ENCODE measurements at regions not wholly inside any gene's neighbourhood (a gene's known extent, or its start where the extent isn't known, plus 50 kb on each side); places are given as distances from the start of the nearest gene placed in this dataset.
A peak's percentile ranks its signal among the peaks of the same experiment; 100 is the strongest.

GRCh38 chr9:113754739-113755138 is 121.4 kb upstream of the ZNF618 start:
- Histone ChIP-seq H3K27ac (ENCODE audit: insufficient read depth, low read length) (no peak overlapping the region), H4K20me1 (ENCODE audit: control insufficient read depth, extremely low read depth, insufficient read depth, low read length) (no peaks in the 10 kb centered on the region), H3K36me3 (ENCODE audit: control insufficient read depth, insufficient read depth, low read length) (no peaks in the 10 kb centered on the region), H3K9ac (ENCODE audit: insufficient read depth, low read length) (no peak overlapping the region), H3K27me3 (ENCODE audit: control insufficient read depth, insufficient read depth, low read length) (peaks cover 13% of the 10 kb centered on the region), H2AFZ (ENCODE audit: low read length) (no peak overlapping the region), H3K4me3 (replicated peaks in 1 of 4; ENCODE audit: control extremely low read depth in 1 of 4, insufficient read depth in 1 of 4, low read depth in 3 of 4, low read length in 4 of 4) (no peak overlapping the region), H3K79me2 (ENCODE audit: control insufficient read depth, insufficient read depth, low read length) (no peaks in the 10 kb centered on the region), H3K4me2 (ENCODE audit: extremely low read depth, insufficient read depth, low read length) (no peak overlapping the region), H3K4me1 (ENCODE audit: control insufficient read depth, extremely low read depth, insufficient read depth, low read length) (no peaks in the 10 kb centered on the region), H3K9me3 (ENCODE audit: control insufficient read depth, insufficient read depth, low read depth, low read length) (no peaks in the 10 kb centered on the region)
- TF ChIP-seq EZH2 (IDR thresholded peaks at IDR 0.05; ENCODE audit: low read length, missing control alignments) (no peak), CTCF (conservative IDR thresholded peaks at IDR 0.05 in 1 of 2, IDR thresholded peaks at IDR 0.05 in 1 of 2; ENCODE audit: low read depth in 1 of 2, low read length in 2 of 2) (no peak)
- DNase-seq (ENCODE audit: low read depth in 2 of 2): no peak

DNA sequence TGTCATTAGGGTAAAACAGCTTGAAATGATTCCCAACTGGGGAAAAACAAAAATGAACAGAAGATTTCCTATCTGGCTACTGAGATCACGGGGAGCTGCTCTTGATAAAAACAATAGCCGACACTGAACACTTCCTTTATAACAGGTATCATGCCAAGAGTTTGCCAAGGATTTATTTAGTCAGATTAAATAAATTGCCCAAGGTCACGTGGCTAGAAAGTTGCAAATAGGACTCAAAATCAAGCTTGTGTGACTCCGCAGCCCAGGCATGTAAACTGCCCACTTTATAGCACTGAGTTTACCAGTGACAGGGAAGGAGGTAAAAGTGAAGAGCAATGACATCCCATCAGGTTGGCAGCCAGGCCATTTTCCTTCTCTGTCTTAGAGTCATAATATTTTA is 120.7 kb upstream of the ZNF618 start:
- no peaks in the 10 kb centered on the region for H3K9me3 ChIP-seq (ENCODE audit: control insufficient read depth, insufficient read depth, low read depth, low read length)
- H3K36me3 ChIP-seq (ENCODE audit: control insufficient read depth, insufficient read depth, low read length): no peaks in the 10 kb centered on the region
- H3K9ac ChIP-seq (ENCODE audit: insufficient read depth, low read length): no peak overlapping the region
- H2AFZ ChIP-seq (ENCODE audit: low read length): no peak overlapping the region
- no peak for DNase-seq (ENCODE audit: low read depth in 2 of 2)
- H3K79me2 ChIP-seq (ENCODE audit: control insufficient read depth, insufficient read depth, low read length): no peaks in the 10 kb centered on the region
- H3K4me2 ChIP-seq (ENCODE audit: extremely low read depth, insufficient read depth, low read length): no peak overlapping the region
- H3K27me3 ChIP-seq (ENCODE audit: control insufficient read depth, insufficient read depth, low read length): peaks cover 13% of the 10 kb centered on the region
- no peak overlapping the region for H3K27ac ChIP-seq (ENCODE audit: insufficient read depth, low read length)
- no peaks in the 10 kb centered on the region for H3K4me1 ChIP-seq (ENCODE audit: control insufficient read depth, extremely low read depth, insufficient read depth, low read length)
- H3K4me3 ChIP-seq (replicated peaks in 1 of 4; ENCODE audit: control extremely low read depth in 1 of 4, insufficient read depth in 1 of 4, low read depth in 3 of 4, low read length in 4 of 4): no peak overlapping the region
- TF ChIP-seq EZH2 (IDR thresholded peaks at IDR 0.05; ENCODE audit: low read length, missing control alignments) (no peak), CTCF (conservative IDR thresholded peaks at IDR 0.05 in 1 of 2, IDR thresholded peaks at IDR 0.05 in 1 of 2; ENCODE audit: low read depth in 1 of 2, low read length in 2 of 2) (no peak)
- H4K20me1 ChIP-seq (ENCODE audit: control insufficient read depth, extremely low read depth, insufficient read depth, low read length): no peaks in the 10 kb centered on the region

DNA sequence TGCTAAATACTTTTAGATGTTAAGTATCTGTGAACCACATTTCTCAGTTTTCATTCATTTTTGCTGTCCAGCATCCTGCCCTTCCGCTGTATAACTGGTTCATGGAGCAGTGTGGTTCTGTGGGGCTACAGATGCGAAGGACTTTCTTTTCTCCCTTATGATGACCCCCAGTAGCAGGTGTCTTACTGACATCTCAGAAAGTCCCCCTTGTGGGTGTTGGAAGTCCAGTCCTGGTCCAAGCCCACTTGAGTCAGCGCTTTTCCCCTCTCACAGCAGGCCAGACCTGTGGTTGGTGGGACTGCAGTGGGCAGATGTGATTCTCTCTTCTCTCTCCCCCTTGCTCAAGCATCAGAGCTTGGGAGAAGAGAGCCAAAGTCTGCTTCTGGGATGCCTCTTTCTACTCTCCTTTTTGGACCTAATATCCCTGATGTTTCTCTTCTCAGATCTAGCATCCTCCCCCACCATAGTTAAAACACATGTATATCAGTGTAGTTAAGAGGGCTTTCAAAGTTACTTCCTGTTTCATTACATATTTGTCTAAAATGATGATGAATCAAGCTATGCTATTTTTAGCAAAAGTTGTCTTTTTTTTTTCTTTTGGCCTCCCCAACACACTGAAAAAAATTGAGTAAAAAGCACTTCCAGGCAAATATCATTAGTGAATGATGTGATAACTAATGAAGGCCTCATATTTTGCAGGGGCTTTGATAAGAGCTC is 119.5 kb upstream of the ZNF618 start:
- Histone ChIP-seq H3K36me3 (ENCODE audit: control insufficient read depth, insufficient read depth, low read length) (no peaks in the 10 kb centered on the region), H3K79me2 (ENCODE audit: control insufficient read depth, insufficient read depth, low read length) (no peaks in the 10 kb centered on the region), H3K4me2 (ENCODE audit: extremely low read depth, insufficient read depth, low read length) (no peak overlapping the region), H3K9me3 (ENCODE audit: control insufficient read depth, insufficient read depth, low read depth, low read length) (no peaks in the 10 kb centered on the region), H3K27ac (ENCODE audit: insufficient read depth, low read length) (no peak overlapping the region), H3K9ac (ENCODE audit: insufficient read depth, low read length) (no peak overlapping the region), H2AFZ (ENCODE audit: low read length) (peak overlapping the region; percentile 3), H3K4me1 (ENCODE audit: control insufficient read depth, extremely low read depth, insufficient read depth, low read length) (no peaks in the 10 kb centered on the region), H3K27me3 (ENCODE audit: control insufficient read depth, insufficient read depth, low read length) (peaks cover 13% of the 10 kb centered on the region), H3K4me3 (replicated peaks in 1 of 4; ENCODE audit: control extremely low read depth in 1 of 4, insufficient read depth in 1 of 4, low read depth in 3 of 4, low read length in 4 of 4) (no peak overlapping the region), H4K20me1 (ENCODE audit: control insufficient read depth, extremely low read depth, insufficient read depth, low read length) (no peaks in the 10 kb centered on the region)
- no peak for TF ChIP-seq CTCF (conservative IDR thresholded peaks at IDR 0.05 in 1 of 2, IDR thresholded peaks at IDR 0.05 in 1 of 2; ENCODE audit: low read depth in 1 of 2, low read length in 2 of 2)
- no peak for TF ChIP-seq EZH2 (IDR thresholded peaks at IDR 0.05; ENCODE audit: low read length, missing control alignments)
- no peak for DNase-seq (ENCODE audit: low read depth in 2 of 2)

All from fibroblast of lung (primary cell).